ENCODE measurements at regions not wholly inside any gene's neighbourhood (a gene's known extent, or its start where the extent isn't known, plus 50 kb on each side); places are given as distances from the start of the nearest gene placed in this dataset.

DNA sequence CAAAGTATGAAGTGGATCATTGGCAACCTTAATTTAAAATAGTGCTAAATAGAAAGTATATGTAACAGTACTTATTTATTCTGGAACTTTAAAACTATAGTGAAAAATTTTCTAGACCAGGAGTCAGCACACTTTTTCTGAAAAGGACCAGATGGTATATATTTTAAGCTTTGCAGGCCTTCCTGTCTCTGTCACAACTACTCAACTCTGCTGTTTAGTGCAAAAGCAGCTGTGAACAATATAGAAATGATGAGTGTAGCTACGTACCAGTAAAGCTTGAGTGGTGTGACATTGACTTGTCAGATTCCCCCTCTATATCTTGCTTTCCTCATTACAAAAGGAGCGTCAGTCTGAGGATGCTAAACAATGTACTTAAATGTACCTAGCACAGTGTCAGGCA is 88.1 kb upstream of the IGFBP3 start:
- Histone ChIP-seq H3K4me1 (replicated peaks in 1 of 4; ENCODE audit: control insufficient read depth in 3 of 4, insufficient read depth in 4 of 4, low read length in 3 of 4) (no peaks in the 10 kb centered on the region), H4K5ac (ENCODE audit: insufficient read length, low read depth, low read length) (no peak overlapping the region), H3K18ac (ENCODE audit: extremely low read depth, low read length) (no peak overlapping the region), H2BK20ac (ENCODE audit: low read length) (no peak overlapping the region), H2AFZ (ENCODE audit: low read length) (no peak overlapping the region), H2BK120ac (replicated peaks; ENCODE audit: low read depth, low read length) (no peak overlapping the region), H2BK12ac (ENCODE audit: low read depth, low read length) (no peak overlapping the region), H3K27me3 (replicated peaks in 1 of 4; ENCODE audit: control insufficient read depth in 3 of 4, extremely low read depth in 1 of 4, insufficient read depth in 3 of 4, low read length in 3 of 4) (no peaks in the 10 kb centered on the region), H3K14ac (ENCODE audit: insufficient read length) (no peak overlapping the region), H4K20me1 (replicated peaks in 1 of 2; ENCODE audit: control insufficient read depth in 1 of 2, insufficient read depth in 2 of 2, low read length in 2 of 2) (no peaks in the 10 kb centered on the region), H3K9me3 (ENCODE audit: insufficient read depth in 2 of 2, low read depth in 1 of 2, low read length in 1 of 2) (no peaks in the 10 kb centered on the region), H3K4me3 (ENCODE audit: extremely low read depth in 1 of 4, insufficient read depth in 2 of 4, low read depth in 3 of 4, low read length in 4 of 4) (no peak overlapping the region), H3K56ac (replicated peaks; ENCODE audit: insufficient read length, low read depth, low read length) (no peak overlapping the region), H4K8ac (ENCODE audit: extremely low read depth, insufficient read depth, low read length) (no peak overlapping the region), H2BK15ac (ENCODE audit: low read length) (no peak overlapping the region), H3K4ac (replicated peaks; ENCODE audit: insufficient read length, low read depth, low read length) (no peak overlapping the region), H3K79me1 (ENCODE audit: low read depth, low read length) (no peaks in the 10 kb centered on the region), H3K27ac (ENCODE audit: low read depth, low read length) (no peak overlapping the region), H2BK5ac (ENCODE audit: low read depth, low read length) (no peak overlapping the region), H3K4me2 (ENCODE audit: insufficient read depth in 1 of 2, low read depth in 2 of 2, low read length in 2 of 2) (no peak overlapping the region), H3K23ac (ENCODE audit: insufficient read length) (no peak overlapping the region), H3K36me3 (ENCODE audit: control insufficient read depth in 2 of 4, insufficient read depth in 4 of 4, low read length in 3 of 4) (no peaks in the 10 kb centered on the region), H3K79me2 (ENCODE audit: control insufficient read depth in 1 of 2, insufficient read depth in 2 of 2, low read length in 2 of 2) (no peaks in the 10 kb centered on the region), H4K91ac (replicated peaks; ENCODE audit: insufficient read length, low read length) (no peak overlapping the region), H3K23me2 (ENCODE audit: low read depth, low read length) (no peaks in the 10 kb centered on the region), H3K9ac (replicated peaks in 1 of 4; ENCODE audit: extremely low read depth in 1 of 4, low read depth in 3 of 4, low read length in 3 of 4) (no peak overlapping the region), H2AK5ac (ENCODE audit: low read depth, low read length) (no peak overlapping the region)
- ChIA-PET CTCF (ENCODE audit: partially characterized antibody) (interaction anchor here (0.6 kb wide), 1 partner anchor 96 kb away, joined by 4 read pairs; no protein-coding TSS in a partner anchor), POLR2A (ENCODE audit: partially characterized antibody) (no interaction called here)
- FAIRE-seq, result no peak
- DNase-seq (ENCODE audit: low read depth in 1 of 2, low spot score in 2 of 2), result no peak
- 90% methylated on average over 2 of the region's 2 CpGs; no CpG with 5 or more reads in 1 of the 2 experiments for WGBS, 2 experiments (ENCODE audit: extremely low coverage in 1 of 2, insufficient coverage in 1 of 2, insufficient read length in 1 of 2, insufficient replicate concordance in 2 of 2, low coverage in 1 of 2, low lambda C conversion rate in 2 of 2, missing lambda C conversion rate in 1 of 2)
- TF ChIP-seq TBP (IDR thresholded peaks at IDR 0.05; ENCODE audit: low read depth, low read length) (no peak), CREB1 (IDR thresholded peaks at IDR 0.05) (no peak), ZNF274 (IDR thresholded peaks at IDR 0.05; ENCODE audit: borderline replicate concordance, extremely low read depth, low read length) (no peak), TEAD4 (IDR thresholded peaks at IDR 0.05; ENCODE audit: low read depth, low read length) (no peak), SIRT6 (IDR thresholded peaks at IDR 0.05; ENCODE audit: low read length) (no peak), HDAC6 (IDR thresholded peaks at IDR 0.05; ENCODE audit: low read depth, low read length) (no peak), CTBP2 (IDR thresholded peaks at IDR 0.05; ENCODE audit: borderline replicate concordance, insufficient read depth, insufficient read length, low read length) (no peak), ASH2L (IDR thresholded peaks at IDR 0.05; ENCODE audit: low read length) (no peak), HDAC2 (IDR thresholded peaks at IDR 0.05; ENCODE audit: borderline replicate concordance in 1 of 2, low read depth in 2 of 2, low read length in 2 of 2) (no peak), RXRA (IDR thresholded peaks at IDR 0.05; ENCODE audit: insufficient read depth, low read depth, low read length) (no peak), SIN3A (conservative IDR thresholded peaks at IDR 0.05 in 1 of 2, IDR thresholded peaks at IDR 0.05 in 1 of 2; ENCODE audit: low read depth in 1 of 2, low read length in 2 of 2) (no peak), JUN (IDR thresholded peaks at IDR 0.05; ENCODE audit: low read depth, low read length) (no peak), SAP30 (IDR thresholded peaks at IDR 0.05; ENCODE audit: insufficient read depth, insufficient replicate concordance, low read length) (no peak), NANOG (IDR thresholded peaks at IDR 0.05; ENCODE audit: insufficient read depth, low read depth, low read length, poor library complexity, severe bottlenecking) (no peak), KDM1A (IDR thresholded peaks at IDR 0.05; ENCODE audit: borderline replicate concordance, low read length) (no peak)

Data from H1 (cell line).